CD4-positive, alpha-beta T cell (primary cell): ENCODE measurements at regions not wholly inside any gene's neighbourhood (a gene's known extent, or its start where the extent isn't known, plus 50 kb on each side); places are given as distances from the start of the nearest gene placed in this dataset.

ENCODE experiments used
- ATAC-seq: fragments of 200-7000 bp; cut with Tn5 transposase; one replicate; pipeline ENCODE4 v1.10.0; 2022; ENCODE audit warnings: mild to moderate bottlenecking; ENCODE audit not compliant: poor library complexity
- CTCF ChIA-PET: fragments of 350-600 bp; sonication (Branson Sonifier 250); formaldehyde crosslinking; loops from one replicate; lab custom pipeline; 2021; ENCODE audit warnings: antibody characterized with exemption, inconsistent platforms; lab: Charles Lee
- POLR2A ChIA-PET: fragments of 350-600 bp; sonication (Branson Sonifier 250); formaldehyde crosslinking; loops from one replicate; lab custom pipeline; 2021; ENCODE audit warnings: antibody characterized with exemption, inconsistent platforms; lab: Charles Lee
- DNase-seq, 14 experiments: peaks; one replicate each; pipeline ENCODE4 v3.0.0-alpha.2; 2013 to 2020; ENCODE audit warnings: mixed read lengths in 2 of 14
- H3K27ac ChIP-seq, 2 donors: one replicate each; pipeline versions ENCODE4 v1.5.1 to v1.7.0; 2013; ENCODE audit warnings: low read length in 2 of 2, low read depth in 1 of 2, mild to moderate bottlenecking in 1 of 2
- H3K27me3 ChIP-seq, 2 experiments: 1 replicate in 1 of 2; 2 replicates in 1 of 2; pipeline versions ENCODE4 v1.6.1 to v1.7.0; 2013; ENCODE audit warnings: low read length in 2 of 2, control low read depth in 1 of 2, mild to moderate bottlenecking in 1 of 2, moderate library complexity in 1 of 2; ENCODE audit not compliant: insufficient read depth in 2 of 2, control insufficient read depth in 1 of 2
- H3K36me3 ChIP-seq: one replicate; pipeline ENCODE4 v1.6.1; 2013; ENCODE audit warnings: low read length, control low read depth; ENCODE audit not compliant: insufficient read depth
- H3K4me1 ChIP-seq: one replicate; pipeline ENCODE4 v1.6.1; 2013; ENCODE audit warnings: low read length, control low read depth; ENCODE audit not compliant: insufficient read depth
- H3K4me3 ChIP-seq: one replicate; pipeline ENCODE4 v1.5.1; 2013; ENCODE audit warnings: mild to moderate bottlenecking, low read length, moderate library complexity
- H3K9me3 ChIP-seq, 2 experiments: 1 replicate in 1 of 2; 2 replicates in 1 of 2; pipeline versions ENCODE4 v1.6.1 to v1.7.0; 2013; ENCODE audit warnings: low read length in 2 of 2, mild to moderate bottlenecking in 2 of 2, control low read depth in 1 of 2, moderate library complexity in 1 of 2; ENCODE audit not compliant: control insufficient read depth in 1 of 2, insufficient read depth in 1 of 2
- H3K27ac Mint-ChIP-seq: one replicate; pipeline ENCODE4 v1.8.0; 2020; ENCODE audit warnings: mixed read lengths
- H3K27me3 Mint-ChIP-seq: one replicate; pipeline ENCODE4 v1.8.0; 2021; ENCODE audit warnings: mixed read lengths
- H3K36me3 Mint-ChIP-seq: one replicate; pipeline ENCODE4 v1.8.0; 2021; ENCODE audit warnings: low read depth, mixed read lengths
- H3K4me1 Mint-ChIP-seq: one replicate; pipeline ENCODE4 v1.8.0; 2021; ENCODE audit warnings: low read depth, mixed read lengths
- H3K4me3 Mint-ChIP-seq: one replicate; pipeline ENCODE4 v1.8.0; 2020; ENCODE audit warnings: mild to moderate bottlenecking, mixed read lengths
- H3K9me3 Mint-ChIP-seq: one replicate; pipeline ENCODE4 v1.8.0; 2020; ENCODE audit warnings: mixed read lengths
- intact Hi-C, 2 experiments: fragments of 100-400 bp; cut with DNase I in 1 of 2; cut with micrococcal nuclease in 1 of 2; formaldehyde crosslinking; loops; one replicate each; pipeline versions ENCODE4 v1.15.1 to v1.9.0; 2023 to 2025; cut with DNase I, micrococcal nuclease
- TF ChIP-seq, protein P1 (sequence below): fragments of 200-600 bp; IDR thresholded peaks from one replicate; pipeline ENCODE4 v1.8.0; 2022; ENCODE audit warnings: antibody characterized with exemption, mild to moderate bottlenecking

DNA sequence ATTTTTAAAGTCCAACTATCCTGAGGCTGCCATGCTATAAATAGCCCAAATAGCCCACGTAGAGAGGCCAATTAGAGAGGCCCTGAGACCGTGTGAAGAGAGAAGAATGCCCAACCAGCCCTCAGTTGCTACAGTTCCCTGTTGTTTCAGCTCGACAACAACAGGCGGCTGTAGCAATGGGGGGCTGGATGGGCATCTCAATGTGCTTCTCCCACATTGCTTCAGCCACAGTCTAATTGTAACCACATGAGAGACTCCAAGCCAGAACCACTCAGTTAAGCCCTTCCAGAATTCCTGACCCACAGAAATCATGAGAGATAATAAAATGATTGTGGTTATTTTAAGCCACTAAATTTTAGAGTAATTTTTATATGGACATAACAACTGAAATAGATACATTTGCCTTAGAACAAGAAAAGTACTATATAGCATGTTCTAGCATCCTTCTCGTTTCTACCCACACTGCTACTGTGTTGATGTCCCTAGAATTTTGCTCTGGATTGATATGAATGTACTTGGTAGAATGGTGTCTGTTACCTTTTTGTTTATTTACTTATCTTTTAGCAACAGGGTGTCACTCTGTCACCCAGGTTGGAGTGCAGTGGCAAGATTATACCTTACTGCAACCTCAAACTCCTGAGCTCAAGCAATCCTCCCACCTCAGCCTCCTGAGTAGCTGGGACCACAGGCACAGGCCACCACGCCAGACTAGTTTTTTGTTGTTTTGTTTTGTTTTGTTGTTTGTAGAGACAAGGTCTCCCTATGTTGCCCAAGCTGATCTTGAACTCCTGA, 436.4 kb downstream of the BCOR start:
- H3K27ac Mint-ChIP-seq, result no peak overlapping the region
- Histone ChIP-seq H3K9me3 (no peaks in the 10 kb centered on the region), H3K27ac (no peak overlapping the region), H3K4me3 (no peak overlapping the region), H3K27me3 (no peaks in the 10 kb centered on the region), H3K4me1 (no peaks in the 10 kb centered on the region), H3K36me3 (no peaks in the 10 kb centered on the region)
- CTCF ChIA-PET, result no interaction called here
- no peak for DNase-seq
- ATAC-seq, result no peak
- POLR2A ChIA-PET, result no interaction called here
- no peaks in the 10 kb centered on the region for H3K36me3 Mint-ChIP-seq
- H3K27me3 Mint-ChIP-seq, result no peaks in the 10 kb centered on the region
- TF ChIP-seq, protein P1, sequence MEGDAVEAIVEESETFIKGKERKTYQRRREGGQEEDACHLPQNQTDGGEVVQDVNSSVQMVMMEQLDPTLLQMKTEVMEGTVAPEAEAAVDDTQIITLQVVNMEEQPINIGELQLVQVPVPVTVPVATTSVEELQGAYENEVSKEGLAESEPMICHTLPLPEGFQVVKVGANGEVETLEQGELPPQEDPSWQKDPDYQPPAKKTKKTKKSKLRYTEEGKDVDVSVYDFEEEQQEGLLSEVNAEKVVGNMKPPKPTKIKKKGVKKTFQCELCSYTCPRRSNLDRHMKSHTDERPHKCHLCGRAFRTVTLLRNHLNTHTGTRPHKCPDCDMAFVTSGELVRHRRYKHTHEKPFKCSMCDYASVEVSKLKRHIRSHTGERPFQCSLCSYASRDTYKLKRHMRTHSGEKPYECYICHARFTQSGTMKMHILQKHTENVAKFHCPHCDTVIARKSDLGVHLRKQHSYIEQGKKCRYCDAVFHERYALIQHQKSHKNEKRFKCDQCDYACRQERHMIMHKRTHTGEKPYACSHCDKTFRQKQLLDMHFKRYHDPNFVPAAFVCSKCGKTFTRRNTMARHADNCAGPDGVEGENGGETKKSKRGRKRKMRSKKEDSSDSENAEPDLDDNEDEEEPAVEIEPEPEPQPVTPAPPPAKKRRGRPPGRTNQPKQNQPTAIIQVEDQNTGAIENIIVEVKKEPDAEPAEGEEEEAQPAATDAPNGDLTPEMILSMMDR, result no peak
- no peaks in the 10 kb centered on the region for H3K9me3 Mint-ChIP-seq
- H3K4me3 Mint-ChIP-seq, result no peak overlapping the region
- intact Hi-C loops, result loop anchor here in 1 of 2 experiments (10.0 kb wide), 1 partner anchor 63 kb away; no protein-coding TSS in a partner anchor
- no peaks in the 10 kb centered on the region for H3K4me1 Mint-ChIP-seq

DNA sequence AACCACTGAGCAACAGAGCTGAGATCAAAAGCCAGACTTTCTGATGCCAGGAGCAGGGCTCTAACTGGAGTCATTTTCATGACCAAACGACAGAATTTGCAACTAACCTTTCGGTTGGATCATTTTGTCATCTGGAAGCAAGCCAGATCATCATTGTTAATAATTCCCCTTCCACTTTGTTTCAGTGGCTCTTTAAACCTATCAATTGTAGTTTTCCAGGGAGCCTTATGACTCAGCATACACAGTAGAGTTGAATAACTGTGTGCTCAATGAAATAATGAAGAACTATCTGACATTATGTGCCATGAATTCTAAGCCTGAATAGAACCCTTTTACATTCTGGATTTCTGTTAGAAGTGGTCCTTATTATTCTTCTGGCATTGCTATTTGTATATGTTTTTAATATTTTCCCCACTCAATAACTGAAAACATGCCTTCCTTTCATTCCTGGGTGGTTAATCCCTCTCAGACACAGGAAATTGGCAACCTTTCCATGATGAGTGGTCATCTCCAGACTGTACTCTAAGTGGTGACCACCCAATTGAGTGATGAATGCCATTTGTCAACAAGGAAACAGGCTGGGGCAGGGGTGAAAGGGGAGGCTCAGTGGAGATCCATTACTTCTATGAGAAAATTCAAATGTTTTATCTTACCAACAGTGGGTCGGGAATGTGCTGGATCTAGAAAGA, 431.8 kb downstream of the BCOR start:
- no peaks in the 10 kb centered on the region for H3K36me3 ChIP-seq
- Mint-ChIP-seq H3K4me1 (no peaks in the 10 kb centered on the region), H3K9me3 (no peaks in the 10 kb centered on the region), H3K4me3 (no peak overlapping the region), H3K27ac (no peak overlapping the region), H3K27me3 (no peaks in the 10 kb centered on the region), H3K36me3 (no peaks in the 10 kb centered on the region)
- no peaks in the 10 kb centered on the region for H3K9me3 ChIP-seq
- H3K4me3 ChIP-seq, result no peak overlapping the region
- DNase-seq (no peak), ATAC-seq (no peak)
- no peaks in the 10 kb centered on the region for H3K27me3 ChIP-seq
- POLR2A ChIA-PET, result no interaction called here
- intact Hi-C loops, result loop anchor here in 1 of 2 experiments (10.0 kb wide), 1 partner anchor 59 kb away; no protein-coding TSS in a partner anchor
- no peaks in the 10 kb centered on the region for H3K4me1 ChIP-seq
- H3K27ac ChIP-seq, result no peak overlapping the region
- CTCF ChIA-PET, result no interaction called here
- TF ChIP-seq, protein P1, result no peak

DNA sequence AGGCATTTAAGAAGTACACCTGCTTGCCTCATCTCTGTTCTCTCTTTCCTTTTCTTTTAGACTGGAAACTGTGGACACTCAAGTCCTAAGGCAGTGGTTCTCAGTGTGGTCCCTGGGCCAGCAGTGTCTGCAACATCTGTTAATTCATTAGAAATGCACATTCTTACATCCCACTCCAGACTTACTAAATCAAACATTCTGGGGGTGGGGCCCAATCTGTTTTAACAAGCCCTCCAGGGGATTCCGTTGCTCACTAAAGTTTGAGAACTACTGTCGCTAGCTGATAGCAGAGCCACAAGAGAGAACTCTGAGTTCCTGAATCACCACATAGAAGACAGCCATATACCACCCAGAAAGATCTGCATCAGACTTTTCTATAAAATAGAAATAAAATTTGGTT, 430.6 kb downstream of the BCOR start:
- H3K36me3 Mint-ChIP-seq, result no peaks in the 10 kb centered on the region
- TF ChIP-seq, protein P1, result no peak
- no peaks in the 10 kb centered on the region for H3K27me3 Mint-ChIP-seq

More for the DNA sequence above, 430.6 kb downstream of the BCOR start:
- Mint-ChIP-seq H3K4me1 (no peaks in the 10 kb centered on the region), H3K9me3 (no peaks in the 10 kb centered on the region), H3K4me3 (no peak overlapping the region), H3K27ac (no peak overlapping the region)
- no peak overlapping the region for H3K27ac ChIP-seq
- POLR2A ChIA-PET, result no interaction called here
- ATAC-seq (no peak), DNase-seq (no peak)
- CTCF ChIA-PET, result no interaction called here
- no peaks in the 10 kb centered on the region for H3K36me3 ChIP-seq
- H3K27me3 ChIP-seq, result no peaks in the 10 kb centered on the region
- no peaks in the 10 kb centered on the region for H3K9me3 ChIP-seq
- H3K4me1 ChIP-seq, result no peaks in the 10 kb centered on the region
- no peak overlapping the region for H3K4me3 ChIP-seq
- intact Hi-C loops, result loop anchor here in 1 of 2 experiments (10.0 kb wide), 1 partner anchor 58 kb away; no protein-coding TSS in a partner anchor
